Islet precursor cell (in vitro differentiated cells): ENCODE measurements at regions not wholly inside any gene's neighbourhood (a gene's known extent, or its start where the extent isn't known, plus 50 kb on each side); places are given as distances from the start of the nearest gene placed in this dataset.

Source experiments
- DNase-seq: peaks from one replicate; pipeline ENCODE4 v3.0.0-alpha.2; 2018

GRCh38 chr10:36683421-36683820 lies 442.0 kb upstream of the ANKRD30A start:
- no peak for DNase-seq

- peak; percentile 72 for DNase-seq
Measured at GRCh38 chr10:36681751-36682632, 443.4 kb upstream of the ANKRD30A start.

- no peak for DNase-seq
Measured at GRCh38 chr10:36679554-36679953, 445.8 kb upstream of the ANKRD30A start.

- no peak for DNase-seq
Measured at GRCh38 chr10:36677431-36677768, 448.0 kb upstream of the ANKRD30A start.

GRCh38 chr10:36676756-36677430 lies 448.5 kb upstream of the ANKRD30A start:
- DNase-seq: no peak

- no peak for DNase-seq
Measured at GRCh38 chr10:36676321-36676720, 449.1 kb upstream of the ANKRD30A start.

- DNase-seq: no peak
Measured at GRCh38 chr10:36675458-36675880, 449.9 kb upstream of the ANKRD30A start.

GRCh38 chr10:36671607-36672006 lies 453.8 kb upstream of the ANKRD30A start:
- no peak for DNase-seq

GRCh38 chr10:36670621-36671402 lies 454.6 kb upstream of the ANKRD30A start:
- DNase-seq: no peak

GRCh38 chr10:36669615-36670352 lies 455.6 kb upstream of the ANKRD30A start:
- DNase-seq: no peak

- DNase-seq: no peak
Measured at GRCh38 chr10:36666451-36666850, 458.9 kb upstream of the ANKRD30A start.

GRCh38 chr10:36662571-36662970 lies 462.8 kb upstream of the ANKRD30A start:
- no peak for DNase-seq

GRCh38 chr10:36650274-36650673 lies 475.1 kb upstream of the ANKRD30A start:
- no peak for DNase-seq

- DNase-seq: no peak
Measured at GRCh38 chr10:36647540-36647939, 477.9 kb upstream of the ANKRD30A start.

- no peak for DNase-seq
Measured at GRCh38 chr10:36640626-36641025, 484.8 kb upstream of the ANKRD30A start.

- no peak for DNase-seq
Measured at GRCh38 chr10:36638462-36639155, 486.8 kb upstream of the ANKRD30A start.

GRCh38 chr10:36636879-36637278 lies 488.5 kb upstream of the ANKRD30A start:
- no peak for DNase-seq

GRCh38 chr10:36636285-36636839 lies 489.0 kb upstream of the ANKRD30A start:
- DNase-seq: no peak

GRCh38 chr10:36634916-36635315 lies 490.5 kb upstream of the ANKRD30A start:
- no peak for DNase-seq

- DNase-seq: no peak
Measured at GRCh38 chr10:36630267-36630666, 495.1 kb upstream of the ANKRD30A start.

- DNase-seq: no peak
Measured at GRCh38 chr10:36629476-36629875, 495.9 kb upstream of the ANKRD30A start.

- no peak for DNase-seq
Measured at GRCh38 chr10:36624551-36625100, 500.8 kb upstream of the ANKRD30A start.
